ENCODE measurements at regions not wholly inside any gene's neighbourhood (a gene's known extent, or its start where the extent isn't known, plus 50 kb on each side); places are given as distances from the start of the nearest gene placed in this dataset.

GRCh38 chr21:23638131-23638695 lies 1969.1 kb downstream of the MRPL39 start:
- TF ChIP-seq GATA2 (IDR thresholded peaks at IDR 0.05; ENCODE audit: low read depth, low read length) = no peak
- no peak for TF ChIP-seq GATA3 (IDR thresholded peaks at IDR 0.05; ENCODE audit: low read depth, low read length)

- no peak for TF ChIP-seq GATA3 (IDR thresholded peaks at IDR 0.05; ENCODE audit: low read depth, low read length)
- no peak for TF ChIP-seq GATA2 (IDR thresholded peaks at IDR 0.05; ENCODE audit: low read depth, low read length)
Observed at GRCh38 chr21:23633447-23633940, 1973.8 kb downstream of the MRPL39 start.

- TF ChIP-seq GATA2 (IDR thresholded peaks at IDR 0.05; ENCODE audit: low read depth, low read length) (no peak), GATA3 (IDR thresholded peaks at IDR 0.05; ENCODE audit: low read depth, low read length) (no peak)
Observed at GRCh38 chr21:23624281-23624680, 1983.0 kb downstream of the MRPL39 start.

GRCh38 chr21:23613014-23613413 lies 1994.3 kb downstream of the MRPL39 start:
- no peak for TF ChIP-seq GATA3 (IDR thresholded peaks at IDR 0.05; ENCODE audit: low read depth, low read length)
- no peak for TF ChIP-seq GATA2 (IDR thresholded peaks at IDR 0.05; ENCODE audit: low read depth, low read length)

- TF ChIP-seq GATA2 (IDR thresholded peaks at IDR 0.05; ENCODE audit: low read depth, low read length) (no peak), GATA3 (IDR thresholded peaks at IDR 0.05; ENCODE audit: low read depth, low read length) (no peak)
Observed at GRCh38 chr21:23612210-23612609, 1995.1 kb downstream of the MRPL39 start.

- TF ChIP-seq GATA2 (IDR thresholded peaks at IDR 0.05; ENCODE audit: low read depth, low read length) = no peak
- no peak for TF ChIP-seq GATA3 (IDR thresholded peaks at IDR 0.05; ENCODE audit: low read depth, low read length)
Observed at GRCh38 chr21:23607782-23608431, 1999.4 kb downstream of the MRPL39 start.

- TF ChIP-seq GATA2 (IDR thresholded peaks at IDR 0.05; ENCODE audit: low read depth, low read length) = no peak
- no peak for TF ChIP-seq GATA3 (IDR thresholded peaks at IDR 0.05; ENCODE audit: low read depth, low read length)
Observed at GRCh38 chr21:23601549-23601948, 2005.7 kb downstream of the MRPL39 start.

GRCh38 chr21:23593582-23593981 lies 2013.7 kb downstream of the MRPL39 start:
- TF ChIP-seq GATA2 (IDR thresholded peaks at IDR 0.05; ENCODE audit: low read depth, low read length) (no peak), GATA3 (IDR thresholded peaks at IDR 0.05; ENCODE audit: low read depth, low read length) (no peak)

GRCh38 chr21:23585419-23585818 lies 2021.9 kb downstream of the MRPL39 start:
- no peak for TF ChIP-seq GATA2 (IDR thresholded peaks at IDR 0.05; ENCODE audit: low read depth, low read length)
- no peak for TF ChIP-seq GATA3 (IDR thresholded peaks at IDR 0.05; ENCODE audit: low read depth, low read length)

GRCh38 chr21:23579573-23579972 lies 2027.7 kb downstream of the MRPL39 start:
- TF ChIP-seq GATA2 (IDR thresholded peaks at IDR 0.05; ENCODE audit: low read depth, low read length) (no peak), GATA3 (IDR thresholded peaks at IDR 0.05; ENCODE audit: low read depth, low read length) (no peak)

- TF ChIP-seq GATA2 (IDR thresholded peaks at IDR 0.05; ENCODE audit: low read depth, low read length) (no peak), GATA3 (IDR thresholded peaks at IDR 0.05; ENCODE audit: low read depth, low read length) (no peak)
Observed at GRCh38 chr21:23578027-23578426, 2029.3 kb downstream of the MRPL39 start.

GRCh38 chr21:23574932-23575331 lies 2032.3 kb downstream of the MRPL39 start:
- TF ChIP-seq GATA2 (IDR thresholded peaks at IDR 0.05; ENCODE audit: low read depth, low read length) = no peak
- TF ChIP-seq GATA3 (IDR thresholded peaks at IDR 0.05; ENCODE audit: low read depth, low read length) = no peak

- no peak for TF ChIP-seq GATA3 (IDR thresholded peaks at IDR 0.05; ENCODE audit: low read depth, low read length)
- no peak for TF ChIP-seq GATA2 (IDR thresholded peaks at IDR 0.05; ENCODE audit: low read depth, low read length)
Observed at GRCh38 chr21:23543333-23543732, 2063.9 kb downstream of the MRPL39 start.

- no peak for TF ChIP-seq GATA3 (IDR thresholded peaks at IDR 0.05; ENCODE audit: low read depth, low read length)
- no peak for TF ChIP-seq GATA2 (IDR thresholded peaks at IDR 0.05; ENCODE audit: low read depth, low read length)
Observed at GRCh38 chr21:23542097-23542496, 2065.2 kb downstream of the MRPL39 start.

- TF ChIP-seq GATA3 (IDR thresholded peaks at IDR 0.05; ENCODE audit: low read depth, low read length) = no peak
- TF ChIP-seq GATA2 (IDR thresholded peaks at IDR 0.05; ENCODE audit: low read depth, low read length) = no peak
Observed at GRCh38 chr21:23541571-23541970, 2065.7 kb downstream of the MRPL39 start.
